IgD-negative memory B cell (primary cell): ENCODE measurements at regions not wholly inside any gene's neighbourhood (a gene's known extent, or its start where the extent isn't known, plus 50 kb on each side); places are given as distances from the start of the nearest gene placed in this dataset.

Experiments
- H3K27ac Mint-ChIP-seq, 3 donors: one replicate each; pipeline ENCODE4 v1.8.0; 2020 to 2022; ENCODE audit warnings: mild to moderate bottlenecking in 3 of 3, mixed read lengths in 3 of 3, moderate library complexity in 1 of 3
- H3K27me3 Mint-ChIP-seq: one replicate; pipeline ENCODE4 v1.8.0; 2021; ENCODE audit warnings: mixed read lengths
- H3K36me3 Mint-ChIP-seq: one replicate; pipeline ENCODE4 v1.8.0; 2020; ENCODE audit warnings: mild to moderate bottlenecking, mixed read lengths
- H3K4me1 Mint-ChIP-seq, 3 donors: one replicate each; pipeline ENCODE4 v1.8.0; 2020 to 2022; ENCODE audit warnings: mixed read lengths in 3 of 3, mild to moderate bottlenecking in 1 of 3
- H3K4me3 Mint-ChIP-seq, 4 donors: one replicate each; pipeline ENCODE4 v1.8.0; 2020 to 2022; ENCODE audit warnings: mild to moderate bottlenecking in 4 of 4, mixed read lengths in 4 of 4, moderate library complexity in 3 of 4
- H3K9me3 Mint-ChIP-seq, 3 donors: one replicate each; pipeline ENCODE4 v1.8.0; 2020 to 2021; ENCODE audit warnings: mixed read lengths in 3 of 3, mild to moderate bottlenecking in 1 of 3

DNA sequence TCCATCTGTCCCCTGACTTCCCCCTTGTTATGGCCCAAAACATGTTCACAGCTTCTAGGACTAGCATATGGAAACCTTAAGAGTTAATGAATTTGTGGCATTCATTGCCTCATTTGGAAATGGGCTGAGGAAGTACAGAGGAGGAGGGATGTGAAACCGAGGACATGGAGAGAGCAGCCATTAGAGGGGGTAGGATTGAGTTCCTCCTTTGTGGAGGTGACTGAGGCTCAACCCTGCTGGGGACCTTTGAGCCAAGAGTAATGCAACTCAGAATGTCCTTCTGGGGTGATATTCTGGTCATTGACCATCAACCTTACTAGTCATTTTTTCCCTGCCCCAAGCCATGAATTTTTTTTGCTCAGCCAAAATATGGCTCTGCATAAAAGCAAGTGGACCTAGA, 109.4 kb downstream of the ZNF518B start:
- Mint-ChIP-seq H3K9me3 (peaks cover 0 to 5% (median 3%) of the 10 kb centered on the region in 3 donors), H3K4me3 (no peak overlapping the region), H3K27ac (no peak overlapping the region), H3K36me3 (no peaks in the 10 kb centered on the region), H3K27me3 (peaks cover 3% of the 10 kb centered on the region), H3K4me1 (peaks cover 0 to 2% (median 0%) of the 10 kb centered on the region in 3 donors)

- peaks cover 3% of the 10 kb centered on the region for H3K27me3 Mint-ChIP-seq
- no peaks in the 10 kb centered on the region for H3K36me3 Mint-ChIP-seq
- no peak overlapping the region for H3K27ac Mint-ChIP-seq
- H3K9me3 Mint-ChIP-seq, result peaks cover 0 to under 1% (median 0%) of the 10 kb centered on the region in 3 donors
- no peak overlapping the region for H3K4me3 Mint-ChIP-seq
- H3K4me1 Mint-ChIP-seq, result peaks cover 0 to 2% (median 0%) of the 10 kb centered on the region in 3 donors
Measured at GRCh38 chr4:10347281-10347795, 109.9 kb downstream of the ZNF518B start.

- Mint-ChIP-seq H3K4me3 (no peak overlapping the region), H3K4me1 (peaks cover 0 to 2% (median 0%) of the 10 kb centered on the region in 3 donors), H3K27me3 (peaks cover 3% of the 10 kb centered on the region), H3K9me3 (peaks cover 0 to 2% (median 0%) of the 10 kb centered on the region in 3 donors), H3K36me3 (no peaks in the 10 kb centered on the region), H3K27ac (no peak overlapping the region)
Measured at GRCh38 chr4:10346023-10346422, 111.2 kb downstream of the ZNF518B start.

DNA sequence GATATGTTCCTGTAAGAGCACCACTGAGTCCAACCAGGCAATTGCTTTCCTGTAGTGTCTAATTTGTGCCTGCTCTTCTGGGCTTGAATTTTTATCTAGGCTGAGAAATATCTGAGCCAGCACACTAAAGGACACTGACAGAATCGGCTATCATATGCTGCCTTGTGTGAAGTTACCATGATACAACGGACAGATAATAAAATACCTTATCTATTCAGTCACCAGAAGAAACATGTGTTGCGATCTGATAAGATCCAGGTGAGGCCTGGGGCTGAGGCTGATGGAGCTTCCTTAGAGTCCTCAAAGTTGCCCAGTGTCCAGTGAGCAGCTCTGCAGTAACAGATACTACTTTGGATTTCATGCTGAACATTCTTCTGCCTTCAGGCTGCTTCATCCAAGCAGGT, 111.8 kb downstream of the ZNF518B start:
- Mint-ChIP-seq H3K4me3 (no peak overlapping the region), H3K27me3 (peaks cover 3% of the 10 kb centered on the region), H3K9me3 (peaks cover 0 to 2% (median 0%) of the 10 kb centered on the region in 3 donors), H3K4me1 (peaks cover 0 to 2% (median 0%) of the 10 kb centered on the region in 3 donors), H3K27ac (no peak overlapping the region), H3K36me3 (no peaks in the 10 kb centered on the region)

GRCh38 chr4:10344824-10345223, 112.4 kb downstream of the ZNF518B start:
- Mint-ChIP-seq H3K4me1 (peaks cover 0 to 2% (median 0%) of the 10 kb centered on the region in 3 donors), H3K36me3 (no peaks in the 10 kb centered on the region), H3K27ac (no peak overlapping the region), H3K27me3 (peaks cover 3% of the 10 kb centered on the region), H3K9me3 (peaks cover 0 to 3% (median 2%) of the 10 kb centered on the region in 3 donors), H3K4me3 (no peak overlapping the region)

DNA sequence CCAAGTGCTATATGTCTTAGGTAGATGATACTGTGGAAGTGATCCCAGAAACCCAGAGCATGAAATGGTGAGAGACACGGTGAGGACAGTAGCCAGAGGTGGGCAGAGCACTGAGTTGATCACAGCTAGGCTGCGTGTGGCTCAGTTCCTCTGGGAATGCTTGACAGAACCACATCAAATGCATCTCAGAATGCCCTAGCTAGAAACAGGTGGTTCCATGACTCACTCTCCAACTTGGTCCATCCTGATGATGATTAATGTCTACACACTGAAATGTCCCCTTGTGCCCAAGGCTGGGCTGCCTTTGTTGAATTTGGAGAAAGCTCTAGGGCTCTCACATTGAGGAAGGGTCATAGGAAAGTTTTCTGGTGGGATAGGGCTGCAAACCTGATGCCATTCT, 113.6 kb downstream of the ZNF518B start:
- H3K9me3 Mint-ChIP-seq, result peaks cover 0 to 5% (median 2%) of the 10 kb centered on the region in 3 donors
- peaks cover 0 to 2% (median 0%) of the 10 kb centered on the region in 3 donors for H3K4me1 Mint-ChIP-seq
- H3K4me3 Mint-ChIP-seq, result no peak overlapping the region
- peaks cover 2% of the 10 kb centered on the region for H3K27me3 Mint-ChIP-seq
- H3K27ac Mint-ChIP-seq, result no peak overlapping the region
- no peaks in the 10 kb centered on the region for H3K36me3 Mint-ChIP-seq

DNA sequence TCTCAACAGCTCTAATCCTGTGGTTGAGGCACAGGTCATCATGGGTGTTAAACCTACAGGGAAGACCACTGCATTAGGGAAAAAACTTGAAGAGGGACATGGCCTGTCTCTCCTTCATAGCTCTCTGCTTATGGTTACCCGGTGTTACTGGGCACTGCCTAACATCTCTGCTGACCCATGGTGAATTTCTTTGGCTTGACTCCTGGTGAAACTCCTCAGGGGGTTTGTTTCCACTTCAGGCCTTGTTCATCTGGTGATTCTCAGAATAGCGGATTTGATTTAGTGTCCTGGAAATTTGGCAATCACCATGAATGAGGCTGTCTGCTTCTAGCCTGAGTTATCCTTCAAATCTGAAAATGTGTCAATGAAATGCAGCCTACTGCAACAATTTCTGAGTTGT, 114.4 kb downstream of the ZNF518B start:
- Mint-ChIP-seq H3K27ac (no peak overlapping the region), H3K9me3 (peaks cover 0 to 5% (median 2%) of the 10 kb centered on the region in 3 donors), H3K4me1 (peaks cover 0 to 2% (median 0%) of the 10 kb centered on the region in 3 donors), H3K4me3 (no peak overlapping the region), H3K36me3 (no peaks in the 10 kb centered on the region), H3K27me3 (peaks cover 8% of the 10 kb centered on the region)

- Mint-ChIP-seq H3K4me1 (peaks cover 0 to 2% (median 0%) of the 10 kb centered on the region in 3 donors), H3K9me3 (peaks cover 0 to 5% (median 3%) of the 10 kb centered on the region in 3 donors), H3K36me3 (no peaks in the 10 kb centered on the region), H3K27ac (no peak overlapping the region), H3K4me3 (peak overlapping the region in 1 of 4 donors; percentile 28), H3K27me3 (peaks cover 18% of the 10 kb centered on the region)
Measured at GRCh38 chr4:10336471-10336870, 120.8 kb downstream of the ZNF518B start.

DNA sequence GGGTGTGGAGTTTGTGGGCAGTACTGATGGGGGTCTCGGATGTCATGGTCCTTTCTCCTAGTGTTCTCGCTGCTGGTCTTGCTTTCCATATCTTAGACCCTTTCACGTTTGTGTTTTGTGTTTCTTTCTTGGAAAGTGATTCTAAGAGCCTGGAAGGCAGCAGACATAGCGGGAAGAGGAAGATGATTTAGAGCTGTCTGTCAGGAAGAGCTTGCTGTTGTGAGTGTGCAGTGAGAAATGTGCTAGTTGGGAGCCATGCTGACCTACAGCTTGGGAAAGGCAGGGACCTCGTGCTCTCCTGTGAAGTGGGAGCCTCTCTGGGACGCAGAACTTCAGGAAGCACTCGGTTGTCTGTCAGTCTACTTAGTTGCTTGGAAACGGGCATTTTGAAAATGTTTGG, 122.2 kb downstream of the ZNF518B start:
- no peak overlapping the region for H3K27ac Mint-ChIP-seq
- H3K36me3 Mint-ChIP-seq, result no peaks in the 10 kb centered on the region
- H3K4me1 Mint-ChIP-seq, result peaks cover 0 to 2% (median 0%) of the 10 kb centered on the region in 3 donors
- peaks cover 18% of the 10 kb centered on the region for H3K27me3 Mint-ChIP-seq
- H3K9me3 Mint-ChIP-seq, result peaks cover 0 to 4% (median 3%) of the 10 kb centered on the region in 3 donors
- no peak overlapping the region for H3K4me3 Mint-ChIP-seq

GRCh38 chr4:10334506-10335028, 122.7 kb downstream of the ZNF518B start:
- Mint-ChIP-seq H3K9me3 (peaks cover 0 to 3% (median 0%) of the 10 kb centered on the region in 3 donors), H3K27me3 (peaks cover 18% of the 10 kb centered on the region), H3K36me3 (no peaks in the 10 kb centered on the region), H3K4me1 (peaks cover 0 to 2% (median 0%) of the 10 kb centered on the region in 3 donors), H3K4me3 (no peak overlapping the region), H3K27ac (no peak overlapping the region)

- Mint-ChIP-seq H3K27ac (no peak overlapping the region), H3K27me3 (peaks cover 18% of the 10 kb centered on the region), H3K4me3 (no peak overlapping the region), H3K9me3 (peaks cover 0 to 3% (median 0%) of the 10 kb centered on the region in 3 donors), H3K36me3 (no peaks in the 10 kb centered on the region), H3K4me1 (peaks cover 0 to 2% (median 0%) of the 10 kb centered on the region in 3 donors)
Measured at GRCh38 chr4:10333942-10334341, 123.3 kb downstream of the ZNF518B start.

GRCh38 chr4:10326075-10326474, 131.2 kb downstream of the ZNF518B start:
- Mint-ChIP-seq H3K36me3 (no peaks in the 10 kb centered on the region), H3K9me3 (peaks cover 0 to 3% (median 0%) of the 10 kb centered on the region in 3 donors), H3K27ac (no peak overlapping the region), H3K4me1 (no peaks in the 10 kb centered on the region), H3K4me3 (no peak overlapping the region), H3K27me3 (peaks cover 5% of the 10 kb centered on the region)

GRCh38 chr4:10321931-10322330, 135.3 kb downstream of the ZNF518B start:
- Mint-ChIP-seq H3K36me3 (no peaks in the 10 kb centered on the region), H3K27me3 (peaks cover 5% of the 10 kb centered on the region), H3K27ac (no peak overlapping the region), H3K9me3 (peaks cover 0 to 3% (median 0%) of the 10 kb centered on the region in 3 donors), H3K4me3 (no peak overlapping the region), H3K4me1 (no peaks in the 10 kb centered on the region)

- peaks cover 5% of the 10 kb centered on the region for H3K27me3 Mint-ChIP-seq
- no peaks in the 10 kb centered on the region for H3K9me3 Mint-ChIP-seq
- no peak overlapping the region for H3K4me3 Mint-ChIP-seq
- no peaks in the 10 kb centered on the region for H3K4me1 Mint-ChIP-seq
- no peaks in the 10 kb centered on the region for H3K36me3 Mint-ChIP-seq
- no peak overlapping the region for H3K27ac Mint-ChIP-seq
Measured at GRCh38 chr4:10320130-10320529, 137.1 kb downstream of the ZNF518B start.

DNA sequence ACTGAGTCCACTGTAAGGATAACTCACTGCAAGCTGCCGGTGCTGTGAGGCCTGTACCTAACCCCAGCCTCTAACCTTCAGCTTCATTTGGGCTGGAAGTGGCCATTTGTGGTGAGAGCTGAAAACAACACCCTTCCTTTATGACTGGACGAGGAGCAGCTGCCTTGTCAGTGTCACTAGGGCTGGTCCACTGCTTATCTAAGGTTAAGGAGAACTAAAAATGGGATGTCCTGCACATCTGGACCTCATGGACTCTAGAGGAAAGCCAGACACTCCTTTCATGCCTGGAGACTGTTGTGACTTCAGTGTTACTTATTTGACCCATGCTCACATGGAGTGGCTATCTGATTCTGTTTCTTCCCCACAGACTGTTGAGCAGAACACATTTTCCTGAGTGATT, 139.9 kb downstream of the ZNF518B start:
- H3K9me3 Mint-ChIP-seq, result no peaks in the 10 kb centered on the region
- no peak overlapping the region for H3K27ac Mint-ChIP-seq
- no peaks in the 10 kb centered on the region for H3K4me1 Mint-ChIP-seq
- H3K27me3 Mint-ChIP-seq, result peaks cover 2% of the 10 kb centered on the region
- H3K4me3 Mint-ChIP-seq, result no peak overlapping the region
- H3K36me3 Mint-ChIP-seq, result no peaks in the 10 kb centered on the region

- Mint-ChIP-seq H3K4me1 (no peaks in the 10 kb centered on the region), H3K36me3 (no peaks in the 10 kb centered on the region), H3K27ac (no peak overlapping the region)
Measured at GRCh38 chr4:10316851-10317250, 140.4 kb downstream of the ZNF518B start.

More at GRCh38 chr4:10316851-10317250, 140.4 kb downstream of the ZNF518B start:
- no peaks in the 10 kb centered on the region for H3K9me3 Mint-ChIP-seq
- H3K27me3 Mint-ChIP-seq, result peaks cover 2% of the 10 kb centered on the region
- no peak overlapping the region for H3K4me3 Mint-ChIP-seq
